HG03469 (cell line): ENCODE measurements at regions not wholly inside any gene's neighbourhood (a gene's known extent, or its start where the extent isn't known, plus 50 kb on each side); places are given as distances from the start of the nearest gene placed in this dataset.
"Not testable (repeated sequence)": the region's sequence is repeated elsewhere in the genome, so short reads cannot be mapped to it uniquely, and the experiment has no call there.

Experiments
- ATAC-seq: cut with Tn5 transposase; IDR thresholded peaks from one replicate; pipeline ENCODE4 v1.9.1; 2021; ENCODE audit warnings: mild to moderate bottlenecking, moderate library complexity, moderate number of reproducible peaks; ENCODE audit not compliant: unreplicated experiment

DNA sequence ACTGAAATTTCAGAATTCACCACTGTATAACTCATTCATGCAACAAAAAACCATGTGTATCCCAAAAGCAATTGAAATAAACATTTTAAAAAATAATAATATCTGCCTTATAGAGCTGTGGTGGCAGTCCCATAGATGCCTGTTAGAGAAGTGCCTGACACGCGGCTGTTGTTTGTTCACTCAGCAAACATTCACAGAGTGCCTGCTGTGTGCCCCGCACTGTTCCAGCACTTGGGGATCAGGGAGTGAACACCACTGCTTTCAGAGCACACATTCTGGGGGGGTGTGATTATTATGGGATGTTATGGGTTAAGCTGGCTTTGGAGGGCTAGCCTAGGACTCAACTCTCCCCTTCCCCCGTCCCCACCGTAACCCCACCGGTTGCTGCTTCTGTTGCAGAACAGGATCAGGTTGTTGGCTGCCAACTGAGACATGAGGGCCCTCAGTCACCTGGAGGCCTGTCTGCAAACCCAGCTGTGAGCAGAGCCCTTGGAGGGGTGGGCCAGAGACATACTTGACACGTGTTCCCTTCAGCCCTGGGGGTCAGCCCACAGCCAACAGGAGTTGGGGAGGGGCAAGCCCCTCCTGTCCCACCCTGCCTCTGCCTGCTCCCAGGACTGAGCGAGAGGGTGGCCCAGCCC lies 103.3 kb upstream of the CIBAR2 start:
- no peak for ATAC-seq

DNA sequence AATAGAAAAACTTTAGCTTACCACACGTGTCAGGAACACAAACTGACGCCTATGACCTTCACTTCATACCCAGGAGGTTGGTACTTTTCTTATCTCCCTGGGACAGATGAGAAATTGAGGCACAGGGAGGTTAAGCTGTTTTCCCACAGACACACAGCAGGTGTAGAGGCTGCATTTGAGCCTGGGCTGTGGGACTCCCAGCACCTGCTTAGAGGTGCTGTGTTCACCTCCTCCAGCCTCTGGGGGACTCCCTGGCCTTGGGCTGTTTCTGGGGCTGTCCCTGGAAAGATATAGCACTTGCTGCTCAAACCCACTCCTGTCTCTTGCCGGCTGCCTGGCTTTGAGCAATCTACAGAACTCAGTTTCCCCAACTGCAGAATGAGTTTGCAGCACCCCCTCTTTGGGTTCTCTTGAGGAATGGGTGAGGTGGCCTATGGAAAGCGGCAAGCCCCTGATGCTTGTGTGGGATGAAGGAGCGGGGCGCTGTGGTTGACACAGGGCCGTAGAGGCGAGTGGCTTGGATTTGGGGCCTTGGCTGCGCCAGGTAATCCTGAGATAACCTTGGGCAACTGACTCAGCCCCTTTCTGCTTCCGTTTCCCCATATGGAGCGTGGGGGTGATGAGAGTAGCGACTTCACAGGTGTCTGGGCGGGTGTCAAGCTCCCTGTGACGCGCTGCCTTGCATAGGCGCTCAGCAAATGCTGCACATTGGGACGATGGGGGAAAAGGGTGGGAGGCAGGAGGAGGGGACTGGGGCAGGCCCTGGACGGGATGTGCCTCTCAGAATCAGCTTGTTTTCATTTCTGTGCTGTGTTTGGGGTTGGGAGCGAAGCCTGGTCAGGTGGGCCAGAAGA lies 104.5 kb upstream of the CIBAR2 start:
- ATAC-seq, result no peak

DNA sequence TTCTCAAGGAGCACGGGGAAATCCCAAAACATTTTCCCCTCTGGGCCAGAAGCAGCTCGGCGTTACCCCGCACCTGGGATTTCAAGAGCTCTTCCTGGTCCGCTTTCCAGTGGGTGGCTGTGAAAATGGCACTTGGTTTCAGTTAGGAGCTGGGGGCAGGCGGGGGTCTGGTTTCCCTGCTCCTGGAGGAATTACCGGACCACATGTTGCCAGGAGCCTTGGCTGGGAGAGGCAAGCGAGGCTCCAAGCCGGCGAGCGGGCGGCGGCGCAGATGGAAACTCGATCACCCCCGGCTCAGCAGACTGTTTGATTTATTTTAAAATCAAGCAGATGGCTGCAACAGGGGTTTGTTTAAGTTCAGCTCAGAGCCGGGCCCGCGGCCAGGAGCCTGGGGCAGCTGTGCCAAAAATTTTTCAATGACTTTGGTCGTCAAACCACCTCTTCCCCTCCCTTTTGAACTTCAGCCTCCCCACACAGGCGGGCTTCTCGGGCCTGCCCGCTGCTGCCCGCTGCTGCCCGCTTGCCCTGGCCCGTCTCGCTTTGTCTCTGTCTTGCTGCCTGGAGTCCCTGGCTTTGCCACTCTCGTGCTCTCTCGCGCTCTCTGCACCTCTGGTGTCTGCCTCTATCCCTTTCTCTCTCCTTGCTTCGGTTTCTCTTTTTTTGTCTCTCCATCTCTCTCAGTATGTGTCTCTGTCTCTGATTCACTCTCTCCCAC lies 108.0 kb upstream of the CIBAR2 start:
- ATAC-seq, result no peak

DNA sequence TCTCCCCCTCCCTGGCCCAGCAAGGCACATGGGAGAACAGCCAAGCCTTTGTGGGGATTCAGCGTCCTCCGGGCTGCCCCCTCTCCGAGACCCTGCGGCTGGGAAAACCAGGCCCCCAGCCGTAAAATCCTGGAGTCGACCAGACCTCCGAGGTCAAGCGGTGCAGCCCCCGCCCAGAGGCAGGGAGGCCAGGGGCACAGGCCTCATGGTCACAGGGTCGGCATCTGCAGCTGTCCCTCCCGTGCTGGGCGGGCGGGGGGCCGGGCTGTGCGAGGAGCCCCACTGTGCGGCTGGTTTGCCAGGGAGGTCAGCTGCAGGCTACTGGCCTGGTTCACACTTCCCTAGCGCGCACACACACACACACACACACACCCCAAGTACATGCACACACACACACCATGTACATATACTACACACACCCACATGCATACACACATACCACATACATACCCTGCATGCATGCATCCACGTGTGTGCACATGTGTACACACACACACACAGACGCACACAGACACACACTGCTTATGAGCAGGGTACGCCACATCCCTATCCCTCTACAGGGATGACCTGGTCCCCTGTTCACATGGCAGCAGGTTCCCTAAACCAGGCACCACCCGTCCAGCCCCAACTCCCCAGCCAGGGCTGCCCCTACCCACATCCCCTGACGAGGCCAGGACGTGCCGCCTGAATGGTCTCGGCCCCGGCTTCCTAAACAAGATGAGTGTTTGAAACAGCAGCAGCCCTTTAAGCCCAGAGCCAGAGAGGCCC lies 108.9 kb upstream of the CIBAR2 start:
- no peak for ATAC-seq

DNA sequence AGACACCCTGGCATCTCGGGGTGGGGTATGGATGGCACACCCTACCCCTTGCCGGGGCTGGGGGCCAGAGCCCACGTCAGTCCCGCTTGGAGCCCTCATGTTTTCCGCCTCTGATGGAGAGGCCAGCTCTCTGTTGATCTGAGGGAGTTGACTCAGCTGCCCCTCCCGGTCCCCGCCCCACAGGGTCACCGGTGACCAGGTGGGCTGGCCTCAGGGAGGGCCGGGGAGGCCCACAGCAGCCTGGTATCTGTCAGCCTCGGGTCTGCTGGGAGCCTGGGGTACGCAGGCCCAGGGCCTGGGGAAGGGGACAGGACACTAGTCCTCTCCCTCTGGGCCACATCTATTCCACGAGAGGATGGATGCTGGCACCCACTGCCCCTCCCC lies 109.5 kb upstream of the CIBAR2 start:
- ATAC-seq, result no peak

DNA sequence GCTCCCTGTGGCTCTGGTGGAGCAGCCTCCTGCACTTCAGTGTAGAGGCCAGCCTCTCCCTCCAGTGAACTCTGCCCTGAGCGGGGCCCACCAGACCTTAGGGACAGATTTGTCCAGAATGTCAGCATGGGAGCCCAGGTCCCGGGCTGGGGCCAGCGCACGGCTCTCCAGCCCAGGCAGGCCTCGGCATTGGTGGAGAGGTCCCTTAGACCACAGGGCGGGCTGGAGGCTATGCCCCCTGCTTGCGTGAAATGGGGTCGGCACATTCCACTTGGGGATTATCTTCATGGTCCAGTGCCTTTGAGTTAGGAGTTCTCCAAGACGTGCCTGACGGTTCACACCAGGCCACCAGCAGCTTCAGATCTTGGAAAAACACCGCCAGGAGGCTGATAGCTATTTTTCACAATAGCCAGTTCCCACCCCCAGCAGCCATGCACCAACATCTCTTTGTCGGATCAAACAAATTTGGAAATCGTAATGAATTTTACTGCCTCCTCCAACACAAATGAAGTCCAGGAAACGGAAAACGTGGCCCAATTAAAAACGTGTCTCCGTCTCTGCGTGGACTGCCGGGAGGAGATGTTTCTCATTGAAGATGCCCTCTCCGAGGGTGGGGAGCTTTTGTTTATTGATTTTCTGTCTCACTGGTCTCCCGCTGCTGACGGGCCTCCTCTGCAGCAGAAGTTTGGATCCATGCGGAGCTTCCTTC lies 110.0 kb upstream of the CIBAR2 start:
- no peak for ATAC-seq

DNA sequence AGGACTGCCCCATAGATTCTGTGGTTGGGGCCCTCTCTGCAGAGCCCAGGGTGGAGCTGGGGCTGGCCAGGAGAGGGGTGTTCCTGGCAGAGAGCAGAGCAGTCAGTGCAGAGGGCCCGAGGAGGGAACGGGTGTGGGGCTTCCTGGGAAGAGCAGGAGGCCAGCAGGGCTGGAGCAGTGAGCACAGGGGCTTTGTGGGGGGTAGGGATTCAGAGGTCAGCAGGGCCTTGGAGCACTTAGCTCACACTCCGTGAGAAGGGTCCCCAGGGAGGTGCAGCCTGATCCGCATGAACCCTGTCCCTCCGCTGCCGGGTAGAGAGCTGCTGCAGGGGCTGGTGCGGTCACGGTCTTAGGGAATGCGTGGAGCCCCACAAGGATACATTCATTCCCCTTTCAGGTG lies 113.0 kb upstream of the CIBAR2 start:
- no peak for ATAC-seq

DNA sequence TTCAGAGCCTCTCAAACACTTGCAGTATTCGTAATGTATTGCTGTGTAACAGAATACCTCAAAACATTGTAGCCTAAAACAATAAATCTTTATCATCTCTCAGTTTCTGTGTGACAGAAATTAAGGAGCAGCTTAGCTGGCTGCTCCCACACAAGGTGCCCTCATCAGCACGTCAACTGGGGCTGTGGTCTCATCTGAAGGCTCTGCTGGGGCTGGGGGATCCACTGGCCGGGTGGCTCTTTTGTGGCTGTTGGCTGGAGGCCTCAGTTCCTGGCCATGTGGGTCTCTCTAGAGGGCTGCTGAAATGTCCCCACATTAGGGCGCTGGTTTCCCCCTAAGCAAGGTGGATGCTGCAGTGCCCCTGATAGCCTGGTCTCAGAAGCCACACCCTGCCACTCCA lies 113.4 kb upstream of the CIBAR2 start:
- no peak for ATAC-seq

DNA sequence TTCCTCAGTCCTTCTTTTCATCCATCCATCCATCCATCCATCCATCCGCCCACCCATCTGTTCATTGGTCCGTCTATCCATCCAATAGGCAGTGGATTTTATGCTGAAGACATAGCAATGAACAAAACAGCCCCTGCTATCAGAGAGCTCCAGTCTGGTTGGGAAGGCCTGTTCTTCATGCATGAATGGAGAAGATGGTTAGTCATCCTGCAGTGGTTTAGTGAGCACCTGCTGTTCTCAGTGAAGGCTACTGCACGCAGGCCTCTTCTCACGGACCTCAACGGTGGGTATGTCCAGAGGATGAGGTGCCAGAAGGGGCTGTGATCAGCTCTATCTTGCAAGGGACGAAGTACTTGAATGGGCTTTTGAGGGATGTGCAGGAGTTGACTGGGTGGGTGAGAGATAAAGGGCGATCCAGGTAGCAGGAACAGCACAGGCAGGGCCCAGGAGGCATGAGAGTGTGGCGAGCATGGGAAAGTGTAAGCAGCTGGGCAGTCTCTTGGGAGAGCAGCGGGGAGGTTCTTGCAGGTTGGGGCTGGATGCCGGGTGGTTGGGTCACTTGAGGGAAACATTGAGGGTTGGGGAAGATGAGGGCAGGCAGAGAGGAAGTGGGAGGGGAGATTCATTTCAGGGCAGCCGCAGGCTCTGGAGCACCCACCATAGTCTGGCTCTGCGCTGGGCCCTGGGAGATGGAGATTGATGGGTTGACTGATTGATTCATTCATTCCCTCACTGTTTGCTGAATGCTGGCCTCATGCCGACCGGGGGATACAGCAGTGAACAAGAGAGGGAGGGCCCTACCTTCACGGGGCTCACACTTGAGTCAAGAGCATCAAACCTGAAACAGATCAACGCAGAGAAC lies 115.0 kb upstream of the CIBAR2 start:
- peak; percentile 65 for ATAC-seq

DNA sequence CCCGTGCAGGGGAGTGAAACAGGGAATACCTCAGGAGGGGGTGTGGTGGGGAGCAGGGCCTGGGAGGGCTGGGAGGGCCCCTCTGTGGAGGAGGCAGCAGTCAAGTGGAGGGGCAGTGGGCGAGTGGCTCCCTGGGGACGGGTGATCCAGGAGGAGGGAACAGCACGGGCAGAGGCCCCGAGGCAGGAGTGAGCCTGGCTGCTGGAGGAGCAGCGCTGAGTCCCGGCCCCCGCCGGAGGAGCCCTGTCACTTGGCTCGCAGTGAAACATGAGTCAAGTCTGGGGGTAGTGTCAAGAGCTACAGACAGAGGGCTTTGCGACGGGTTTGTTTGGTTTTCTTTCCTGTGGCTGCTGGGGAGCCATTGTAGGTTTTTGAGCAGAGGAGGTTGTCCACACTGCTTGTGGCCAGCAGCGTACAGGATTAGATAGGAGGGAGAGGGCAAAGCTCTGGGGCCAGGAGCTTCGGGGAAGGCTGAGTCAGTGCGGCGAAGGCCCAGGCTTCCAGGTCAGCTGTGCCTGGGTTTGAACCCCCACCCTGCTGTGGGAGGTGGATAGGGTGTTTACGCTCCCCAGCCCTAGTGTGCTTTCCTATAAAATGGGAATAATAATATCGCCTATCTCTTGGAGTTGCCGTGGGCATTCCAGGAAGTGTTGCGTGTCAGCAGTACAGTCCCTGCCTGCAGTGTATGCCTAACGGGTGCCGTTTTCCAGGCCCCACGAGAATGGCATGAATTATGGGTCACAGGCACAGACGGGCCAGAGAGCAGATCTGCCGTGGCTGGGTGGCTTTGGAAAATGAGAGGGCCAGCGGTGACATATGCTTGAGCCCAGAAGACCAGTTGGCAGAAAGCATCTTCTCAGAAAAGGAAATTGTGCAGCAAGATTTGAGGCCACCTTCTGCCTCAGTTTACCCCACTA lies 115.9 kb upstream of the CIBAR2 start:
- ATAC-seq, result no peak

DNA sequence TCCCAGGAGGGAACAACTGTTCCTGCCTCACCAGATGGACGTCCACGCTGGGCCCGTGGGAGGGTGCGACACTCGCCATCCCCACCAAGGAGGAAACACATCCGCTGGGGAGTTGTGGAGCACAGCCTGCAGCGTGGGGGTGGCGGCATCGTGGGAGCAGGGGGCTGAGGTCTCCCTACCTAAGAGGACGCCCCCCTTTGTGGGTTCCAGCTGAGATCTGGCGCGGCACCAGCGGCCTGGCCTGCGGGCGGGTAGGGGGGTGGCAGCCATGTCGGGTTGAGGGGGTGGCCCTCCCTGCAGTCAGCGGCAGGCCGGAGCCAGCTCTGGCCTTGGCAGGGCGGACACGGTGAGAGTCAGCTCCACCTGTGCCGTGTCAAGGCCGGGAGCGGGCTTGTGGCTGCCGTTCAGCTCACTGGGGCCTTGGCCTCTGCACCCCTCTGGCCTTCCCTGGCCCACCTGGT lies 116.7 kb upstream of the CIBAR2 start:
- no peak for ATAC-seq

DNA sequence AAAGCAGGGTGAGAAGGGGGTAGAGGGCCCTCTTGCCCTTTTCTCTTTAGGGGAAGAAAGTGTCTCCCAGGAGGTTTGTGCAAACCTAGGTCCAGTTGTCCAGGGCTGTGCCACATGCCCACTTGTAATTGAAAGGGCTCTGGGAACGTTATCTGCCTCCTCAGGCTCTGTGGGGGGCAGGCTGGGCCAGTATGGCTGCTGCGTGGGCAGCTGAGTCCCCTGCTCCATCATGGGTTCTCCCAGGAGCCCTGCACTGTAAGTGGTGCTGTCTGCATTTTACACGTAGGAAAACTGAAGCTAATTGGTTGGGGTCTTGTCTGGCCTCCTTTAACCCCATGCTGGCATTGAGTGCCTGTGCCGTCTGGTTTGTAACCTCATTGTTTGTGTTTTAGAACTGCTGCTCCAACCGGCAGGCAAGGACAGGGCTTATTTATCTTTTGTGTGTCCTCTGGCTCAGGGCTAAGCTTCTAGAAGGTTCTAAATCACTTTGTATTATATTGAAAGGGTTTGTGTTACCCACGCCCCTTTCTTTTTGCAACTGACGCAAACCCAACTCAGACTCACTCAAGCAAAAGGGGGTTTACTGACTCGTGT lies 117.7 kb upstream of the CIBAR2 start:
- ATAC-seq, result no peak

DNA sequence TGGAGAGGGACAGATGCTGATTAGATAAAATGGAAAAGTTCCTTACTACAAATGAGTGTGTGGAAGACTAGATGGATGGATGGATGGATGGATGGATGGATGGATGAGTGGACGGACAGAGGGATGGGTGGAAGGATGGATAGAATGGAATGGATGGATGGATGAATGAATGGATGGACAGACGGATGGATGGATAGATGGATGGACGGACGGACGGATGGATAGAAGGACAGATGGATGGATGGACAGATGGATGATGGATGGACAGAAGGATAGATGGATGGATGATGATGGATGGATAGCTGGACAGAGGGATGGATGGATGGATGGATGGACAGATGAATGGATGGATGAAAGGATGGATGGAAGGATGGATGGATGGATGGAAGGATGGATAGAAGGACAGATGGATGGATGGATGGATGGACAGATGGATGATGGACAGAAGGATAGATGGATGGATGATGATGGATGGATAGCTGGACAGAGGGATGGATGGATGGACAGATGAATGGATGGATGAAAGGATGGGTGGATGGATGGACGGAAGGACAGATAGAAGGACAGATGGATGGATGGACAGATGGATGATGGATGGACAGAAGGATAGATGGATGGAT lies 118.6 kb upstream of the CIBAR2 start:
- not testable (repeated sequence) for ATAC-seq

DNA sequence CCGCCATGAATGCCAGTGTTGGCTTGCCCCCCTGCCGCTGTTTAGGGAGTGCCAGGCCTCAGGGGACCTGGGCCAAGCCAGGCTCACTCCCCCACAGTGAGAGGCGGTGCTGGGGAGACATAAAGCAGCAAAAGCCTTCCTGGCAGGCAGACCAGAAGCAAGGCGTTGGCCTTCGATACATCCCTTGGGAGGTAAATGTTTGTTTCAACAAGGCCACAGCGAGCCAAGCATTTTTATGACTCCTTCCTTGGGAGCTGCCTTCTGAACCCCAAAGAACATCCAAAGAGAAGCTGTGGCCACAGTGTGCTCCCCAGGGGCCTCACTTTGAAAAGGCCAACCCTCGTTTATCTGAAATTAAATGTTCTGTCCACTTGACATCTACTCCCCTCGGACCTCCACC lies 119.7 kb upstream of the CIBAR2 start:
- ATAC-seq, result no peak

DNA sequence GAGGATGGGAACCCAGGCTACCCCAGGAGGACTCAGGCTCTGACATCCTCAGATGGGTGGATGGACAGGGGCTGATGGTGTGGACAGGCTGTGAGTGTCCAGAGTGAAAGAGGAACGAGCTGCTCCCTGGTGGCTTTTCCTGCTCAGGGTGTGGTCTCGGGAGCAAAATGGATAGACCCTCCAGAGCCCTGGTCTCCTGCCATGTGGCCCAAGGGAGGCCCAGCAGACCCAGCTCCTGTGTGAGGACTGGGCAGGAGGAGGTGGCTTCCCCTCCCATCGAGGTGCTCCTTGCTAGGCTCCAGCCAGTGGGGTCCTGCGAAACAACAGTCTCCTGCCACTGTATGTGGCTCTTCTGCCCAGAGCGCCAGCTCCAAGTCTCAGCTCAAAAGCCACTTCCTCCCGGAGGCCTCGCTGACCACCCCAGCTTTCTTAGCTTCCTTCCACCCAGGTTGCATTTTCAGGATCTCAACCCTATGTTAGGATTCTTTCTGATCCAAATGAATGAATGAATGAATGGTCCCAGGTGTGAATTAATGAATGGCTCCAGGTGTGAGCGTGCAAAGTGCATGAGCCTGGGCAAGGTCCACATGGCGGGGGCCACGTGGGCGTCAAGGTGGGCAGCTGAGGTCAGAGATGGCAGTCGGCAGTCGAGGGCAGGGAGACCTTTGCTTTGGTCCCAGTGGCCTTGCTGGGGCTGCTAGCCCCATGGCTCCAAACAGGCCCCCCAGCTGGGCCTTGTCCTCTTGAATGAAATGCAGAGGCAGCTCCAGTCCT lies 120.3 kb upstream of the CIBAR2 start:
- no peak for ATAC-seq

DNA sequence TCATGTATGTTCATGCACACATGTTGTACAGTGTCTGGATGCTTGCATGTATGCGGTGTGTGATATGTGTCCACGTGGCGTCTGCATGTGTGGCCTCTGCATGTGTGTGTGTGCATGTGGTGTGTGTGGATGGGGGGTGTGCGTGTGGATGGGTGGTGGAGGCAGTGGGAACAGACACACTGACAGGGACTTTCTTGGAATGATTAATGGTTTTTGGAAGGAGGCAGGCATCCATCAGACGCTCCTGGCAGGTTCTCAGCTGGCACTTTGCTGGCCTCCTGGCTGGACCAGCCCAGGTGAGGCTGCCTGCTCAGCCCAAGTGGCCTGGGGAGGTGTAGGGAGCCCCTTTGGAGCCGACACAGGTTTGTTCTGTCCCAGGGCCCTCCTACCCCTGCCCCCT lies 121.2 kb upstream of the CIBAR2 start:
- ATAC-seq, result no peak
